ENCODE measurements at regions not wholly inside any gene's neighbourhood (a gene's known extent, or its start where the extent isn't known, plus 50 kb on each side); places are given as distances from the start of the nearest gene placed in this dataset.

- Mint-ChIP-seq H3K36me3 (no peaks in the 10 kb centered on the region), H3K4me1 (peaks cover 6 to 12% (median 8%) of the 10 kb centered on the region in 3 donors), H3K27ac (no peak overlapping the region), H3K4me3 (no peak overlapping the region), H3K27me3 (peaks cover 13% of the 10 kb centered on the region), H3K9me3 (no peaks in the 10 kb centered on the region)
Observed at GRCh38 chr18:55774505-55774904, 186.5 kb upstream of the TCF4 start.

- Mint-ChIP-seq H3K27me3 (peaks cover 4% of the 10 kb centered on the region), H3K36me3 (no peaks in the 10 kb centered on the region), H3K4me1 (peaks cover 0 to 3% (median 0%) of the 10 kb centered on the region in 3 donors), H3K4me3 (no peak overlapping the region), H3K27ac (no peak overlapping the region), H3K9me3 (no peaks in the 10 kb centered on the region)
Observed at GRCh38 chr18:55768255-55768654, 180.3 kb upstream of the TCF4 start.

- no peaks in the 10 kb centered on the region for H3K36me3 Mint-ChIP-seq
Observed at GRCh38 chr18:55764386-55764785, 176.4 kb upstream of the TCF4 start.

GRCh38 chr18:55763805-55764204 lies 175.8 kb upstream of the TCF4 start:
- H3K27me3 Mint-ChIP-seq = peaks cover 2% of the 10 kb centered on the region
- H3K9me3 Mint-ChIP-seq = no peaks in the 10 kb centered on the region
- no peak overlapping the region for H3K4me3 Mint-ChIP-seq
- H3K36me3 Mint-ChIP-seq = no peaks in the 10 kb centered on the region
- peaks cover 0 to 3% (median 0%) of the 10 kb centered on the region in 3 donors for H3K4me1 Mint-ChIP-seq
- peak overlapping the region in 1 of 3 donors; percentile 34 for H3K27ac Mint-ChIP-seq

More at GRCh38 chr18:55764386-55764785, 176.4 kb upstream of the TCF4 start:
- H3K27me3 Mint-ChIP-seq = peaks cover 2% of the 10 kb centered on the region
- no peak overlapping the region for H3K4me3 Mint-ChIP-seq
- peaks cover 0 to 4% (median 0%) of the 10 kb centered on the region in 3 donors for H3K4me1 Mint-ChIP-seq
- H3K27ac Mint-ChIP-seq = no peak overlapping the region
- H3K9me3 Mint-ChIP-seq = no peaks in the 10 kb centered on the region

GRCh38 chr18:55763298-55763697 lies 175.3 kb upstream of the TCF4 start:
- Mint-ChIP-seq H3K36me3 (no peaks in the 10 kb centered on the region), H3K9me3 (no peaks in the 10 kb centered on the region), H3K27me3 (peaks cover 2% of the 10 kb centered on the region), H3K4me3 (no peak overlapping the region), H3K27ac (no peak overlapping the region), H3K4me1 (peaks cover 0 to 1% (median 0%) of the 10 kb centered on the region in 3 donors)

GRCh38 chr18:55762424-55762823 lies 174.4 kb upstream of the TCF4 start:
- Mint-ChIP-seq H3K4me3 (no peak overlapping the region), H3K27ac (no peak overlapping the region), H3K27me3 (peaks cover 2% of the 10 kb centered on the region), H3K36me3 (no peaks in the 10 kb centered on the region), H3K4me1 (peaks cover 0 to 1% (median 0%) of the 10 kb centered on the region in 3 donors), H3K9me3 (peaks cover 0 to 1% (median 0%) of the 10 kb centered on the region in 3 donors)

GRCh38 chr18:55753643-55754263 lies 165.8 kb upstream of the TCF4 start:
- Mint-ChIP-seq H3K27ac (no peak overlapping the region), H3K4me1 (no peaks in the 10 kb centered on the region), H3K9me3 (peaks cover 0 to 2% (median 0%) of the 10 kb centered on the region in 3 donors), H3K27me3 (peaks cover 4% of the 10 kb centered on the region), H3K36me3 (no peaks in the 10 kb centered on the region), H3K4me3 (no peak overlapping the region)

- H3K4me3 Mint-ChIP-seq = no peak overlapping the region
- no peaks in the 10 kb centered on the region for H3K9me3 Mint-ChIP-seq
- H3K4me1 Mint-ChIP-seq = no peaks in the 10 kb centered on the region
- H3K27ac Mint-ChIP-seq = no peak overlapping the region
- peaks cover 4% of the 10 kb centered on the region for H3K27me3 Mint-ChIP-seq
- peaks cover 2% of the 10 kb centered on the region for H3K36me3 Mint-ChIP-seq
Observed at GRCh38 chr18:55751476-55751875, 163.5 kb upstream of the TCF4 start.

GRCh38 chr18:55748227-55748738 lies 160.3 kb upstream of the TCF4 start:
- Mint-ChIP-seq H3K4me3 (no peak overlapping the region), H3K27me3 (peaks cover 4% of the 10 kb centered on the region), H3K27ac (no peak overlapping the region), H3K9me3 (no peaks in the 10 kb centered on the region), H3K36me3 (peaks cover 2% of the 10 kb centered on the region), H3K4me1 (no peaks in the 10 kb centered on the region)

- no peak overlapping the region for H3K4me3 Mint-ChIP-seq
- H3K27ac Mint-ChIP-seq = no peak overlapping the region
- no peaks in the 10 kb centered on the region for H3K4me1 Mint-ChIP-seq
- H3K36me3 Mint-ChIP-seq = peaks cover 2% of the 10 kb centered on the region
- no peaks in the 10 kb centered on the region for H3K9me3 Mint-ChIP-seq
- peaks cover under 1% of the 10 kb centered on the region for H3K27me3 Mint-ChIP-seq
Observed at GRCh38 chr18:55744206-55744605, 156.2 kb upstream of the TCF4 start.

- no peak overlapping the region for H3K4me3 Mint-ChIP-seq
- H3K9me3 Mint-ChIP-seq = no peaks in the 10 kb centered on the region
- no peaks in the 10 kb centered on the region for H3K27me3 Mint-ChIP-seq
- H3K36me3 Mint-ChIP-seq = peaks cover 2% of the 10 kb centered on the region
- no peak overlapping the region for H3K27ac Mint-ChIP-seq
- H3K4me1 Mint-ChIP-seq = no peaks in the 10 kb centered on the region
Observed at GRCh38 chr18:55743736-55744135, 155.7 kb upstream of the TCF4 start.

- Mint-ChIP-seq H3K36me3 (peaks cover 2% of the 10 kb centered on the region), H3K9me3 (no peaks in the 10 kb centered on the region), H3K27me3 (no peaks in the 10 kb centered on the region), H3K4me3 (no peak overlapping the region), H3K4me1 (no peaks in the 10 kb centered on the region), H3K27ac (no peak overlapping the region)
Observed at GRCh38 chr18:55743133-55743532, 155.1 kb upstream of the TCF4 start.

GRCh38 chr18:55739488-55739887 lies 151.5 kb upstream of the TCF4 start:
- H3K36me3 Mint-ChIP-seq = no peaks in the 10 kb centered on the region
- no peak overlapping the region for H3K27ac Mint-ChIP-seq
- no peak overlapping the region for H3K4me3 Mint-ChIP-seq
- H3K4me1 Mint-ChIP-seq = peaks cover 0 to 2% (median 0%) of the 10 kb centered on the region in 3 donors
- no peaks in the 10 kb centered on the region for H3K9me3 Mint-ChIP-seq
- no peaks in the 10 kb centered on the region for H3K27me3 Mint-ChIP-seq

GRCh38 chr18:55738483-55739114 lies 150.6 kb upstream of the TCF4 start:
- Mint-ChIP-seq H3K27me3 (no peaks in the 10 kb centered on the region), H3K27ac (no peak overlapping the region), H3K4me3 (no peak overlapping the region), H3K36me3 (no peaks in the 10 kb centered on the region), H3K9me3 (no peaks in the 10 kb centered on the region), H3K4me1 (peaks cover 0 to 2% (median 0%) of the 10 kb centered on the region in 3 donors)

- H3K36me3 Mint-ChIP-seq = no peaks in the 10 kb centered on the region
Observed at GRCh38 chr18:55737781-55738468, 149.9 kb upstream of the TCF4 start.

More at GRCh38 chr18:55737781-55738468, 149.9 kb upstream of the TCF4 start:
- H3K27me3 Mint-ChIP-seq = no peaks in the 10 kb centered on the region
- H3K4me3 Mint-ChIP-seq = no peak overlapping the region
- H3K27ac Mint-ChIP-seq = no peak overlapping the region
- peaks cover 0 to 2% (median 0%) of the 10 kb centered on the region in 3 donors for H3K4me1 Mint-ChIP-seq
- H3K9me3 Mint-ChIP-seq = no peaks in the 10 kb centered on the region

Data from IgD-negative memory B cell (primary cell).